ENCODE measurements at regions not wholly inside any gene's neighbourhood (a gene's known extent, or its start where the extent isn't known, plus 50 kb on each side); places are given as distances from the start of the nearest gene placed in this dataset.

DNA sequence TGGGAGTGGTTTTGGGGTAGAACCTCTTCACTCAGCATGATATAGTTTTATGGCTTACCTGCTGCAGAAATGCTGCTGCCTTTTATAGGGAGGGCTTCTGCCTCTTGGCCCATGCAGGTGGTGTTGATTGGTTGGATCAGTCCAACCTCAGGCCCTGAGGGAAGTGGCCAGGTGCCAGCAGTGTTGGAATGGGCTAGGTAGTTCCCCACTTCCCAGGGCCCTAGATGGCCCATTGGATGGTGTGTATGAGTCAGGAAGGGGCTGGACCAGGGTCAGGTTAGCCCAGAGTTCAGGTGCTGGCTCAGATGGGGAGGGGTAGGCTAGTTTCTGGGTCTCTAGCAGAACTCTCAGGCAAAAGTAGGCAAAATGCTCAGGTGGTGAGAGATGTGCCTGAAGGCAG is 455.5 kb downstream of the CCSER2 start:
- DNase-seq (ENCODE audit: low read depth): peak; percentile 2

DNA sequence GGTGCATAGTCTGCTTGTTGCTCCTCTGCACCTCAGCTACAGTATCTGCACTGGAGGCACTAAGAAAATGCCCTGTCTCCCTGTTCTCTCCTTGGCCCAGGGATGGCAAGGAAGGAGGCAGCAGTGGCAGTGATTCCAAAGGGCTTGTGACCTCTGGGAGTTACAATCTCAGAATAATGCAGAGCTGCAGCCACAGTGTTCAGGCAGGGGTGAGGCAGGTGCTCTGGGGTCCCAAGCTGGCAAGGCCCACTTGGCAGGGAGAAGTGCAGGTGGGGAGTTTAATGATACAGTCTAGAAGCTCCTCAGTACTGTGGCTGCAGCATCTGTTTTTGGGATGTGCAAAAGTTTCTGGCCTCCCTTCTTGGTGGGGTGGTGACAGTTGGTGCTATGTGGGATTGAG is 456.4 kb downstream of the CCSER2 start:
- DNase-seq (ENCODE audit: low read depth): no peak

DNA sequence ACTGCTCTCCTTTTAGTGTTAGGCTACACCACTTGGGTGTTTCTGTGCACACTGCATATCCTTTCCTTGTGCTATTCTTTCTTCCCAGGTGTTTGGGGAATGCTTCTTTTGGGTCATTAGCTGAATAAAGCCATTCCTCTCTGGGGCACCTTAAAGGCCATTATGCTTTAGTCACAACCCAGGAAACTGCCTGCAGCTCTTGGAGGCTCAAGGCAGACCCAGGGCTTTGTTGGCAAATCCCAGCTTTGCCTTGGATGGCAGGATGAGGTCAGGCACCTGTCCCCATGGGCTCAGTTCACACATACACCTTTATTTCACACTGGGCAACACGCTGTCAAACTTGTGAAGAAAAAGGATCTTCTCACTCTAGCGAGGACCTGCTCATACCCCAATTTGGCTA is 460.6 kb downstream of the CCSER2 start:
- DNase-seq (ENCODE audit: low read depth): no peak

DNA sequence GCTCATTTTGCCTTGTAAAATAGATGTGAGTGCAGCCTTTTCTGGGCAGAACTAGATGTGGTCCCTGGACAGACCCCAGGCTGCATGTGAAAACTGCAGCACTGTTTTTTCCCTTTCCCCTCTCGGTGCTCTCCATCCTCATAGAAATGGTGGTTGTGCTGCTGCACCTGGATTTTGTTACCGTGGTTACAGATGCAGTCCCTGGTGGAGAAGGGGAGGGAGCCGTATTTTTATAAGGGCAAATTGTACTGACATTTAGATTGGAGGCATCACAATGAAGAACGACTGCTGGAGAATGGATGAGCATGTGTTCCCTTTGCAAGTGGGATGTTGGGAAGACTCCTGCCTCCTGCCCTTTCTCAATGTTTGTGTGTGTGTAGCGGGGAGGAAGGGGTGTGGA is 469.9 kb downstream of the CCSER2 start:
- no peak for DNase-seq (ENCODE audit: low read depth)

DNA sequence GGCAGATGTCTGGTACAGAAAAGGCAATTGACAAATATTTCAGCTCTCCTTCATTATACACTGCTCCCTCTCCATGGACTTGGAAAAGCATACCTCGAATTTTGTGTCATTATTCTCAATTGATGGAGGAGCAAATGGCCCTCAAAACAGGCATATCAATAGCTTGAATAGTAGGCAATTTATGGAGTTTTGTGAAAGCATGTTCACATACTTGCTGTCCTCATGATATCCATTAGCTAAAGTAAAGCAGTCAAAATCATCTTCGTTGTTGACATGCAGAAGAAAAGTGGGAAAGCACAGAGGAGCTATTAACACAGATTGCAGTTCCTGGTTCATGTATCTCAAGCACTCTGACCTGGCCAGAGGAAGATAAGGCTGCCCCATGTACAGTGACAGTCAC is 472.8 kb downstream of the CCSER2 start:
- DNase-seq (ENCODE audit: low read depth): no peak

DNA sequence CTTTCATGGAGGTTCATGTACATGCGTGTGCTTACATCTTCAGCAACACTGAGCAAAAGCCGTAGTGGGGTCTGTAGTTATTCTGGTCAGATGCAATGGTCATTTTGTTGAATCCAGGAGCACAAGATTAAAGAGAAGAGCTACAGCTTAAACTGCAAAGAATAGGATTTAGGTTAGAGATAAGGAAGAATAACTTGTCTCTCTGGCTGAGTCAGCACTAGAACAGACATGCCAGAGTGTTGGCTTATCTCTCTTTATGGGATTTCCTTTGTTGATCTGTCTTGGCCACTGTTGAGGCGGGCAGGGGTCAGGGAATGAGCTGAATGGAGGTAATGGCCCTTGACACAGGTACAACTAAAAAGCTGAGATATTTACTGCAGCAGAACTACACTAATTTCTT is 473.5 kb downstream of the CCSER2 start:
- DNase-seq (ENCODE audit: low read depth): no peak

DNA sequence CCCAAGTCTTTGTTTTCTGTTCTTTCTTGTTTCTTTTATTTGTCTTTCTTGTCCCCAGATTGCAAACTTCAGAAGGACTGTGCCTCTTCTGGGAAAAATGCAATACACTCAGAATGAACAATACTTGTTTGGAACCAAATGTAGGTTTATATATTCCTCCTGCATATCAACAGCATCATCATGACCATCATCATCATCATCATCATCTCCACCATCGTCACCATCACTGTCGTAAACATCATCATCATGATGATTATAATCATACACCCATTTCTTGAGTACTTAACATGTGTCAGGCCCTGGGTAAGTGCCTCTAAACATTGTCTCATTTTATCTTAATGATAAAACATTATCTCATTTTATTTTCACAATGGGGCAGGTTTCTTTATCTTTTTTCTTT is 476.8 kb downstream of the CCSER2 start:
- no peak for DNase-seq (ENCODE audit: low read depth)

DNA sequence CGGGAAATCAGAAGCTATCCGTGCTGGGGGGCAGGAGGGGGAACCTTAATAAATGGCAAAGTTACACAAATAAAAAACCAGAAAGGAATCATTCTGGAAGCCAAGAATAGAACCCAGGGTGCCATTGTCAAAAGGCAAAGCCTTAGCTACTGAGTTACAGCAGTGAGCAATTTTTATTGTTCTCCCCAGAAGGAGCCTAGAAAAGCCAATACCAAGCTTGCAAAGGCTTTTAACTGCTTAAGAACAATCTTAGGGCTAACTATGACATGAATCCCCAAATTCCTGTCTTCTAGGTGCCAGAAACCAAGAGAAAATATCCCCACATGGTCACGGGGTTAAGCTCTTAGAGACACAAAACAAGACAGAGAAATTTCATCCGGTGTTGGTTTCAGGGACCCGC is 482.7 kb downstream of the CCSER2 start:
- no peak for DNase-seq (ENCODE audit: low read depth)

DNA sequence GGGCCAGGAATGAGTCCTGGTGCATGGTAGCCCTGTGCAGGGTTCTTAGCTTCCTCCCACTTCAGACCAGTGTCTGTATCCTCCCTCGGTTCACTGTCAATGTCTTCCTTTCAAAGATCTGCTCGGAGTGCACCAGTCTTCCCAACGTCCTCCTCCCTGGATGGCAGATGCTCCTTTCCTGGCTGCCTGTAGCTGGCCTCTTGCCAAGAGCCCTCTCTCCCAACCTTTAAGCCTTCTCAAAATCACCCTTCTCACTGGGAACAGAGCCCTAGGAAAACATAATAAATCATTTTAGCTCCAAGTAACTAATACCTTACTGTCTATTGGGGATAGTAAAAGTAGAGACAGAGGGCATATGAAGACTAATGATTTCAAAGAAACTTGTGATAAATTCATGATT is 490.6 kb downstream of the CCSER2 start:
- no peak for DNase-seq (ENCODE audit: low read depth)

DNA sequence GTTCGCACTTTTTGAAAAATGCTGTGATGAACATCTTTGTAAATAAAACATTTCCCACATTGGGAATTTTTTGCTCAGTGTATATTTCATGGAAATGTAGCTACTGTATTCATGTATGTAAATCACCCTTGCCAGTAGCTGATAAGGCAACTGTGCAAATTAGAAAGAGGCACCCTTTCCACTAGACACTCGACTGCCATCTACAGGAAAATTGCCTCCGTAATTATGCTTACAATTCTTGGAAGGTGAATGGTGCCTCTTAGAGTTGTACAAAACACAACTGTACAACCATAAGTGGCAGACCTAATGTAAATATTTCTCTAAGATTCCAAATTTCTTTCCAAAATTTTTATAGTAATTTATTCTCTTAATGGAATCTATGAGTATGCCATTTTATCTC is 491.7 kb downstream of the CCSER2 start:
- no peak for DNase-seq (ENCODE audit: low read depth)

DNA sequence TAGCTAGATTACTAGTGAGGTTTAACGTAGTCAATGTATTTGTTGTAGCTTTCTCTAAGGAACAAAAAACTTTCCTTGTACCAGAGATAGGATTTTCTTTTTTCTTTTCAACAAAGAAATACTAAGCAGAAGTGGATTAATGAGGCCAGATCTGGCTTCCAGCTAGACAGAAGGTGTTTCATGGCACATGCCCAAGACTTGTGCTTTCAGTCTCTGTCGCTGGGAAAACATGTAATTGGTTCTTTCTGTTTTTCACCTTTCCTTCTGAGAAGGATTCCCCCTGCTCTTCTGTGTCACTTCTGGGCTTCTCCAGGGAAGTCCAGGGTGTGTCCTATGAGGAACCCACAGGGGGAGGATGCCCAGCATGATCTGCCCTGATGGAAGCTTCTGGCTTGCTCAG is 492.2 kb downstream of the CCSER2 start:
- DNase-seq (ENCODE audit: low read depth): no peak

DNA sequence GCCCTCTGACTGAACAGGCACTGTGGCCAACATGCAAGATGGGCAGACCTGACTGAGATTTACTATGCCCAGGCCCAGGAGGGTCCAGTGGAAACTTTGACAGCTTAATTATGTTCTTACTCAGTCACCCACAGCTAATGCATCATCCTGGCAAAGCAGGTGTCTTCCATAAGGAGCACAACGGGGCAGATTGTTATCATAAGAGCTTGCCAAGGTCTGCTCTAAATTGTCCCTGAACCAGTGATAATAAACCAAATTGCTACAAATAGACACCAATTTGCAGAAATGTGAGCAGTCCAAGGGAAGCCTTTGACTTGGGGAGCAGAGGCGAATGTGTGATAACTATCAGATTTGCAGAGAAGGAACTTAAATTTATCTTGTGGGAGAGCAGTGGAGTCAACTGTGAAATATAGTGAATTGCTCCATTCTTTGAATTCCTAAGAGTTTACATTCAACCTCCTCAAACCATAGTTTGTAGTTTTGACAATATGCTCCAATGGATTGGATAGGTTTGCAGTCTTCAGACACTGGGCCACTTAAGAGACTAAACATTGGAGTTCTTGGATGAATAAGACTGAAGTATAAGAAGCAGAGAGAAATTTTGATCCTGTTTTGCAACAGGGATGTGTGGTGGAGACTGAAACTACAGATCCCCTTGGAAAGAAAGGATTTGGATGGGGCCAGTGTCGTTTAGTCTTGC is 494.7 kb downstream of the CCSER2 start:
- DNase-seq (ENCODE audit: low read depth): no peak

DNA sequence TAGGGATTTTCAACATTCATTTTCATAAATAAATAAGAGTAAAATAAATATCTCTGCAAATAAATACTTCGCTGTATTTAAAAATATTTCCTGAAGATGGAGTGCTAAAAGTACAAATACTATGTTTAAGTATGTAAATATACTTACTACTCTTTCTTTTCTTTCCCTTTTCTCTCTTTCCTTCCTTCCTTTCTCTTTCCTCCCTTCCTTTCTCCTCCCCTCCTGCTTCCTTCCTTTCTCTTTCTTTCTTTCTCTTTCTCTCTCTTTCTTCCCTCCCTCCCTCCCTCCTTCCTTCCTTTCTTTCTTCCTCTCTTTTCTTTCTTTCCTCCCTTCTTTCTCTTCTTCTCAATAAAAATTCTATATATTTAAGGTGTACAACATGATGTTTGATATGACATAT is 496.1 kb downstream of the CCSER2 start:
- DNase-seq (ENCODE audit: low read depth): no peak

DNA sequence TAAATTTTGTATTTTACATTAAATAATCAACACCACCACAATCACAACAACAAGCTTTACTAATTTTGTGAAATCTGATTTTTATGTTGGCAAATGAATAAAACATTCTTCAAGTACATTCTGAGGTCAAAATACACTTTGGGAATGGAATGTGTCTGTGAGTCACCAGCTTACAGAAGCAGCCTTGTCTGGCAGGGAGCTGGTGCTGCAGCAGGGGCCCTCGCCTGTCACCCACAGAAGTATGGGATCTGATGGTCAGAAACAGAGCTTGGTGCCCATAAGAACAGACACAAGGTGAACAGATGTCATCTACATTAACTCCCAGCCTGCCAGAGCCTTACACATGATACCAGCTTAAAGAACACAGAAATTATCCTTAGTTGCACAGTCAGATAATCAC is 496.9 kb downstream of the CCSER2 start:
- DNase-seq (ENCODE audit: low read depth): peak; percentile 77

DNA sequence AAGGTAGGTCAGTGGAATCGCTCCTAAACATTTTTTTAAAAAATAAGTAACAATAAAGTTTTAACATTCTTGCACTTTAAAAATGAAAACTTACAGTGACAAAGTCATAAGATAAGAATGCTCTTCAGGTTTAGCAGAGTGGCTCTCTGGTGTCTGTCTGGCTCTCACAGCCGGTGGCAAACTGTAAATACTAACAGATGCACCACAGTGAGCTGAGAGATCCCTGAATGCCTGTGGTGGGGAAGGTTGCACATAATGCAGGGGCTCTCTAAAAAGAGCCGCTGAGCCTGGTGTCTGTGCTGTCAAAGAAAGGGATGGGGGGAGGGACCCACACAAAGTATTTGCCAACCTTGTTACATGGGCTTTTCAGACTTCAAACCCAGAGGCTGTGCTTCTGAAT is 498.3 kb downstream of the CCSER2 start:
- DNase-seq (ENCODE audit: low read depth): no peak

DNA sequence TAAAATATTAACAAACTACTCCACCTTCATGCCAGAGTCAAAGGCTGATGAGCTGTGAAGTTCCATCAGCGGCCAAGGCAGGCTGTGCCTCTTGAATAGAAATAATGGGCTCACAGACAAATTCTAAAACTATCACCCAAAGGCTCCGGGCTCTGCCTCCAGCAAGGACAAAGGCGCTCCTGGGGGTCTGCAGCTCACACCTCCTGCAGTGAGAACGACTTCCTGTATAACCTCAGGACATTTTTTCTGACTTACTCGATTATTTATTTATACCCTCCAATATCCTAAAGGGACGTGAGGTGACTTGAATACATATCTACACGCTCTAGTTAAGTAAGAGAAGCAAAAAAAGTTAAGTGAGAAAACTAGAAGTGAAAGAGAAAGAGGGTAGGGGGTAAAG is 500.7 kb downstream of the CCSER2 start:
- no peak for DNase-seq (ENCODE audit: low read depth)

DNA sequence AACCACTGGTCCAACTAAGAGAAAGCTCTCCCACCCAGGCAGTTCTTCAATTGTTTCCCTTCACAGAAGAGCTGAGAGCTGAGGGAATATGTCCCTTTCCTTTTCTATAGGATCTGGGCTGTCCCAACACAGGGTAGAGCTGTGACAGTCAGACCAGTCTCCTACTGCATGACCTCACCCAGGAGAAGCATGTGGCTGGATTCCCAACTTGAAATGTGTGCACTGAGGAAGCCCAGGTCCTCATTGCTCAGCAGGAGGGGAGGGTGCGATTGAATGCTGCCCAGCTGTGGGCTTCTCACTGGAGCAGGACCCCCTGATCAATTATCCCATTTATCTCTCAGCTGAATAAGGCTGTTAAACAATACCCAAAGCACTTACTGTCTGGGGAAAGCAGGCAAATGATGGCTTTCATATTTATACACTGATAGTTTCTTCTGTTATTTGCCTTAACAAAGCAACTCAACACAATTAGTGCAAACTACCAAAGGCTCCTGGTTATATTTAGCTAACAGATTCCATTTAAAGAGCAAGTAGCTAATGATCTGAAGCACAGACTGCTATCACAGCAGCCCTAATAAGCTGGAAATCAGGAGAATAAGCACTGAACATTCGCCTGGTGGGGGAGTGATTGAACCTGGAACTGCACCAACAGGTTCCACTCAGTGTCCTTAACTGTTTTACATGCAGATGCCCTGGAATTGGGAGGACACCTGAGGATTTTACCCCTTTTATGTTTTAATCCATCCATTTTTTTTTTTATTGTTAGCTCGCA is 508.8 kb downstream of the CCSER2 start:
- no peak for DNase-seq (ENCODE audit: low read depth)

DNA sequence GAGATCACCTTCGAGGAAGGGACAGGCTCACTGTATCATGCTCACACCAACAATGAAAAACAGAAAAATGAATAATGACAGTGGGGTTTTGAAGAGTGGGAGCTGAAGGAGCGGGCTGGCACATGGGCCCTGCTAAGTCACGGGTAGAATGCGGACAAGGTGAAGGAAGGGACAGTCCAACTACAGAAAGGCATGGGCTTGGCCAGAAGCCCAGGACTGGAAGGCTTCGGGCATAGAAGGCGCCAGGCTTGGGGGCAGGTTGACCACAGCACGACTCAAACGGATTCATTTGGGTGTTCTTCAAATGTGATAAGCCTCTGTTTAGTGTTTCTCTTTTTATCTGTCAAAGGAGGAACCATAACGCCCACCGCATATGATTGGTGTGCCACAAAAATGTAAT is 509.5 kb downstream of the CCSER2 start:
- no peak for DNase-seq (ENCODE audit: low read depth)

DNA sequence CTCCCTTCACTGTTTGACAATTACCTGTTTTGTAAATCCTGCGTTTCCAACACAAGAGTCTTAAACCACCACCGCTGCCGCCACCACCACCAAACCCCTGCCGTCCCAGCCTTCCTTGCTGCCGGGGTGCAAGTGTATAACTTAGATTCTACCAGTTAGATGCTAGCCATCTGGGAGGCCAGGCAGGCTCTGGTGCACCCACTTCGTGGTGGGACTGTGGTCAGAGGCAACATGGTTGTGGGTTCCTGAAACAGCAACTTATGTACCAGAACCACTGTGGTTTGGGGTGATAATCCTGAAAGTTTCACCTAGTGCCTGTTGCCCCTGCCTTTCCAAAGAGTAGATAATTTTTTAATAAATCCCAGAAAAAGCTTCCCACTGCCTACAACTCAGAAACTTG is 510.5 kb downstream of the CCSER2 start:
- no peak for DNase-seq (ENCODE audit: low read depth)

DNA sequence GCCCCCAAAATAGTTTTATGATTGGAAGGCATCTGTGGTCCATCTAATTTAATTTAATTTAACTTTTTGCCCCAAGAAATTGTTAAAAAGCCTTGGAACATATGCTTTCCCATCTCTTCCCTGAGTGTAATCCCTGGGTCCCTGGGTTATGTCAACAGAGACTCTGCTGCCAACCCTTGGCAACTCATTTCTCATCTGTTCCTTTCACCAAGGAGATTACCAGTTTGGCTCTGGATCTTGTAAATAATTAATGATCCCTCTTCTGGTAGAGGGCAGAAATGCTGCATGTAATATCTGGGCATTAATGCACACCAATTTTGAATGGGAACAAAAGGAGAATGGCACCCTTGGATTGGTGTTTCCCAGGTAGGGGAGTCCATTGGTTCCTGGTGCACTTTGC is 514.2 kb downstream of the CCSER2 start:
- no peak for DNase-seq (ENCODE audit: low read depth)

DNA sequence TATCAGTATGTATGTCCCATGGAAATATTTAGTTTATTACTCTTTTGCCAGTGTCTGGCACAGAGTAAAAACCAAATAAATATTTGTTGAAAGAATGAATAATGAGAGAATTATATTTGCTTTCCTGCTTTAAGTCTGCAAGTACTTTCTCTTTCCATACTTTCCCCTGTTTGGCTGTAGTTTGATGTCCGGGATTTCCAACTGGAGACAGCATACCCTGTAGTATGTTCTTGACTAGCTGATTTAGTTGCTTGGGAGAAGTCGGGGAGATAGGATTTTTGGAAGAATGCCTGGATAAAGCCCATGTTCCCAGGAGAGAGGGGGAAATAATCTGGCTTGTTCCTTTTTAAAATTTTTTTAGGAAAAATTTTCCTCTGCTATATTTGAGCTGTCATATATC is 516.1 kb downstream of the CCSER2 start:
- DNase-seq (ENCODE audit: low read depth): no peak

DNA sequence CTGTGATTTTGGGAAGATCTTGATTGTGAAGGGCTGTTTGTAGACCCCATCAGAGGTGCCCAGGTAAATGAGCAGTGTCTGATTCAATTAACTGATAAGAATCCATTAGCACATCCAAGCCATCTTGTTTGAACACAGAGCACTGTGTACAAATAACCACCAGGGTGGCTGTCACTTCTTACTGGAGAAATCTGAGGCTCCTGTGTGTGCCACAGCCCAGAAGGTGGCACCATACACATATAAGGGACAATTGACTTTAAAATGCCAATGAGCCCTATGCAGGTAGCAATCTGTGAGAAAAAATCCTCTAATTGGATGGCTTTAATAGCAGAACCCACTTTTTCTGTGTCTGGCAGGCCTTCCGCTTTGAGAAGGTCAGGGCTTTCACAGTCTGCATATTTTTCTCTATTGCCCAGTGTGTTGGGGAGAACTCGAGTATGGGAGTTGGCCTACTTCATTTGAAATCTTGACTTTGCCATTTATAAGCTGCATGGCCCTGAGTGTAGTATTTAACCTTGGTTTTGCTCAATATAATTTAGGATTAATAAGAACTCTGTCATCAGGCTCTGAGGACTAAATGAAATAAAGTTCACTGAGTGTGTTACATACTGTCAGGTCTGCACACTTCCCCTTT is 517.4 kb downstream of the CCSER2 start:
- DNase-seq (ENCODE audit: low read depth): peak; percentile 12

DNA sequence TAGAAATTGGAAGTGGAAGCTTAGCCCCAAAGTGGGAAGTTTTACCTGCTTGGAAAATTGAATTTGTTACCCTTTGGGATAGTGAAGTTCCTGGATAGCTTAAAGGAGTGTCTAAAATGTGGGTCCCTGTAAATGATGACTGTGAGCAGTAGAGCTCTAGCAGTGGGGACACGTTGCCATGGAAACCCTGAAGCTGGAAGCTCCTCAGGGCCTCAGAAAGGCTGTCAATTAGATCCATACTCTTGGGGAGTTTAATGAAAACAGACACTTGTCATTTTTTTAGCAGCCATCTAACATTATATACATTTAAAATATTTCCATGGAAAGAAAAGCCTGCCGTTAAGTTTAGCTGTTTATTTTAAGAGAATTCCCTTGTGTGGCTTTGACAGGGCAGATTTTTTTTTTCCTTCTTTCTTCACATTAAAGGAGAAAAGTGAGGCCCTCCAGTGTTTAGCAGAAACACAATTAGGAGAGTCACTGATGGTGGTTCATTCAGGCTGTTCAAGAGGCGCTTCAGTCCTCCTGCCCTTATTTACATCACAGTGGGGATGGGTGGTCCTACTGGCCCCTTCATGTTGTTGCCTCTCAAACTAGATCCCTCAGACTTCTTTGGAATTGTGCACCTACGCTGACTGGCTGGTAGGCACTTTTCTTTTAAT is 518.4 kb downstream of the CCSER2 start:
- DNase-seq (ENCODE audit: low read depth): no peak
